IgD-negative memory B cell (primary cell): ENCODE measurements at regions not wholly inside any gene's neighbourhood (a gene's known extent, or its start where the extent isn't known, plus 50 kb on each side); places are given as distances from the start of the nearest gene placed in this dataset.

Experiments used
- H3K27ac Mint-ChIP-seq, 3 donors: one replicate each; pipeline ENCODE4 v1.8.0; 2020 to 2022; ENCODE audit warnings: mild to moderate bottlenecking in 3 of 3, mixed read lengths in 3 of 3, moderate library complexity in 1 of 3
- H3K27me3 Mint-ChIP-seq: one replicate; pipeline ENCODE4 v1.8.0; 2021; ENCODE audit warnings: mixed read lengths
- H3K36me3 Mint-ChIP-seq: one replicate; pipeline ENCODE4 v1.8.0; 2020; ENCODE audit warnings: mild to moderate bottlenecking, mixed read lengths
- H3K4me1 Mint-ChIP-seq, 3 donors: one replicate each; pipeline ENCODE4 v1.8.0; 2020 to 2022; ENCODE audit warnings: mixed read lengths in 3 of 3, mild to moderate bottlenecking in 1 of 3
- H3K4me3 Mint-ChIP-seq, 4 donors: one replicate each; pipeline ENCODE4 v1.8.0; 2020 to 2022; ENCODE audit warnings: mild to moderate bottlenecking in 4 of 4, mixed read lengths in 4 of 4, moderate library complexity in 3 of 4
- H3K9me3 Mint-ChIP-seq, 3 donors: one replicate each; pipeline ENCODE4 v1.8.0; 2020 to 2021; ENCODE audit warnings: mixed read lengths in 3 of 3, mild to moderate bottlenecking in 1 of 3

DNA sequence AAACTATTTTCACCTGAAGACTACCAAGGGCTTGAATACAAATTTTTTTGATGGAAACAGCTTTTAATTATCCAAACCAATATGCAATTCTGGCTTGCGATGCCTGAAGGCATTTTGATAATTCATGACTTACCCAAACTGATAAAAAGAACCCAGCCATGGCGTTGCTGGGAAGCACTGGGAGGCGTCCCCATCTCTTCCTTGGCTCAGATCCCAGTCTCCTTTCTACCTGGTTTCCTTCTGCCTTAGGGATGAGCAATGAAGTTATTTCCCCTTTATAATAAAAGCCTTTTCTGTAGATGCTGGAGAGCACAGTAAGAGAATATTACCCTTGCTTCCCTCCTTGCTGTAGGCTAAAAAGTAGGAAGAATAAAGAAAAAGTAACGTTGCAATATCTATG, 129.1 kb upstream of the ANK3 start:
- Mint-ChIP-seq H3K36me3 (peaks cover 5% of the 10 kb centered on the region), H3K9me3 (peaks cover 0 to 4% (median 3%) of the 10 kb centered on the region in 3 donors), H3K27ac (no peak overlapping the region), H3K4me1 (peaks cover 10 to 19% (median 17%) of the 10 kb centered on the region in 3 donors), H3K4me3 (no peak overlapping the region), H3K27me3 (no peaks in the 10 kb centered on the region)

DNA sequence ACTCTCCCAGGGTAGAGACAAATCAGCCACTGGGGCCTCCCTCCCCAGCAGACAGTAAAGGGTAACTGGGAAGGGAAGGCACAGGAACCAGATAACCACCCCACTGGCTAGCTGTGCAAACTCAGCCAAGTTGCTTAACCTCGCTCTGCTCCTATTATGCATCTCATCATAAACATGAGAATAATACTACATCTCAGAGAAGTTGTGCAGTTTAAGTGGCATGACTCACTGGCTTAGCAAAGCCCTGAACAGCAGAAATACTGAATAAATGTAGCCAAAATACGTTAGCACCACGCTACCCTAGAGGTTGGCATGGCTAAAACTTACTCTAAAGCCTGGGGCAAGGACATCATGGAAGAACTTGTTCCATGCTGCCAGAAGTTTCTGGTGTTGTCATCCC, 128.1 kb upstream of the ANK3 start:
- H3K9me3 Mint-ChIP-seq, result peaks cover 0 to 3% (median 2%) of the 10 kb centered on the region in 3 donors
- no peaks in the 10 kb centered on the region for H3K27me3 Mint-ChIP-seq
- no peak overlapping the region for H3K4me3 Mint-ChIP-seq
- no peak overlapping the region for H3K27ac Mint-ChIP-seq
- peaks cover 16 to 26% (median 23%) of the 10 kb centered on the region in 3 donors for H3K4me1 Mint-ChIP-seq
- peaks cover 5% of the 10 kb centered on the region for H3K36me3 Mint-ChIP-seq

- Mint-ChIP-seq H3K4me3 (peak overlapping the region in 1 of 4 donors; percentile 2), H3K27me3 (no peaks in the 10 kb centered on the region), H3K36me3 (no peaks in the 10 kb centered on the region), H3K4me1 (peaks cover 18 to 34% (median 33%) of the 10 kb centered on the region in 3 donors), H3K9me3 (no peaks in the 10 kb centered on the region), H3K27ac (no peak overlapping the region)
Measured at GRCh38 chr10:60513281-60513680, 123.6 kb upstream of the ANK3 start.

DNA sequence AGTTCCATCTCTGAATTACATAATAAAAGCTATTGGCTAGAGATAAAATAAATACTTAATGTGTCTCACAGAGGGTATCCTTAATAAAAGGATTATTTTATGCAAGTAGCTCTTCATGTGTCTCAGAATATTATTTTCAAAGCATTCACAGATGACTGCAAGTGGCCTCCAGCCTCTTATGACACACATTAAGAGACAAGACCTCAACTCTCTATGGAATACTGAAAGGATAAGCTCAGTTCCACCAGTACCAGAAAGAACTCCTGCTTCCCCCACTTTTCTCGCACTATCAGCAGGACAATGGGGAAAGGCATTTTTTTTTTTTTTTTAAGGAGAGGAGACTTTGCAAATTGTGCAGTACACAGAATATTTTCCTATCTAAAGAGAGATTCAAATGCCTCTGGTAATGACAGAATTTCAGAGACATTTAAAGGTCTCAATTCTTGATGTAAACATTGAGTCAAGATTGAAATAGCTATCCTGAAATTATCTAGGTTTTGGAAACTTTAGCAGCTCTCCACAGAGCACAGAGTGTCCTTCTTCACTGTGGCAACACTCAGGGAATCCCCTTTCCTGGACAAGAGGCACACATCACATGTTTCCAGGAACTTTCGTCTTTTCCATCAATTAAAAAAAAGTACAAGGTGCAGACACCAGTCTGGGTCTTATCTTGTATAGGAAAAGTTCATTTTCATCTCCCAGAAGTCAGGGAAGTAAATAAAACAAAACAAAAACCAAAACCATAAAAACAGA, 122.0 kb upstream of the ANK3 start:
- no peaks in the 10 kb centered on the region for H3K9me3 Mint-ChIP-seq
- no peaks in the 10 kb centered on the region for H3K36me3 Mint-ChIP-seq
- no peak overlapping the region for H3K27ac Mint-ChIP-seq
- no peak overlapping the region for H3K4me3 Mint-ChIP-seq
- H3K4me1 Mint-ChIP-seq, result peaks cover 18 to 37% (median 37%) of the 10 kb centered on the region in 3 donors
- H3K27me3 Mint-ChIP-seq, result no peaks in the 10 kb centered on the region

DNA sequence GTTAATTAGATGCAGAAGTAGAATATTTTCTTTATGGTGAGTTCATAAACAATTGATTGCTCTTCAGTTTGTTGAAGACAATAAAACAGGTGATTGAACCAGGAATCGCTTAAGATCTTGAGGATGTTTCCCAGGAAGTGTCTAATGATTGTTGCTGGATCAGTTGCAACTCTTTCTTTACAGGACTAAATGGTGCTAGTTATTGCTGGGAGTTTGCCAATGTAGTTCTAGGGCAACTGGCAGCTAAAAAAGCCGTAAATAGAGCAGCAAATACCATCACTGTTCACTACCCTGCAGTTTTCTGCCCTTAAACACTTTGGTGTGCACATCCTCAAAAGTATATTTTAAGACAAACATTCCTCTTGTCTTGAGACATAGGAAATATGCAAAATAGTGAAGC, 119.2 kb upstream of the ANK3 start:
- no peaks in the 10 kb centered on the region for H3K36me3 Mint-ChIP-seq
- no peaks in the 10 kb centered on the region for H3K9me3 Mint-ChIP-seq
- H3K27ac Mint-ChIP-seq, result no peak overlapping the region
- no peak overlapping the region for H3K4me3 Mint-ChIP-seq
- peaks cover 17 to 29% (median 29%) of the 10 kb centered on the region in 3 donors for H3K4me1 Mint-ChIP-seq
- no peaks in the 10 kb centered on the region for H3K27me3 Mint-ChIP-seq

DNA sequence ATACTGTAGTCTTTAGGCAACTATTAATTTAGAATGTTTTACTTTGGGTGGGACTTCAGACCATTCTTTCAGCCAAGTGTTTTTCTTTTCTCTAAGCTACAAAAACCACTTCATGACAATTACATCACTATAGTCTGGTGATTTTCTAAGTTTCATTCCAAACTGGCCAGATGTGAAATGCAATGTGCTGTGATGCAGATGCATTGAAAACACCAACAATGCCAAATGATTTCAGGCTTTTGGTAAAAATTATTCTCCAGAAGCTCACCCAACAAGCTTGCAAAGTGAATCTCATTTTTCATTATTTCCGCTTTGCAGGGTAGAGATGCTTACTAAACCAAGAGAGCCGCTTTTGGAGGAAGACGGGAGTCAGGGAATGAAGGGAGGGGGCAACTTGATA, 118.4 kb upstream of the ANK3 start:
- peaks cover 11 to 29% (median 22%) of the 10 kb centered on the region in 3 donors for H3K4me1 Mint-ChIP-seq
- H3K4me3 Mint-ChIP-seq, result no peak overlapping the region
- no peak overlapping the region for H3K27ac Mint-ChIP-seq
- H3K27me3 Mint-ChIP-seq, result no peaks in the 10 kb centered on the region
- no peaks in the 10 kb centered on the region for H3K9me3 Mint-ChIP-seq
- H3K36me3 Mint-ChIP-seq, result no peaks in the 10 kb centered on the region

- no peak overlapping the region for H3K4me3 Mint-ChIP-seq
- no peaks in the 10 kb centered on the region for H3K27me3 Mint-ChIP-seq
- no peaks in the 10 kb centered on the region for H3K36me3 Mint-ChIP-seq
- peaks cover 9 to 14% (median 9%) of the 10 kb centered on the region in 3 donors for H3K4me1 Mint-ChIP-seq
- no peaks in the 10 kb centered on the region for H3K9me3 Mint-ChIP-seq
- H3K27ac Mint-ChIP-seq, result no peak overlapping the region
Measured at GRCh38 chr10:60502621-60503020, 112.9 kb upstream of the ANK3 start.

GRCh38 chr10:60498985-60499384, 109.3 kb upstream of the ANK3 start:
- H3K4me1 Mint-ChIP-seq, result peaks cover 0 to 7% (median 2%) of the 10 kb centered on the region in 3 donors
- no peaks in the 10 kb centered on the region for H3K36me3 Mint-ChIP-seq
- peak overlapping the region in 1 of 3 donors; percentile 29 for H3K27ac Mint-ChIP-seq
- no peak overlapping the region for H3K4me3 Mint-ChIP-seq
- H3K27me3 Mint-ChIP-seq, result no peaks in the 10 kb centered on the region
- no peaks in the 10 kb centered on the region for H3K9me3 Mint-ChIP-seq

- Mint-ChIP-seq H3K9me3 (no peaks in the 10 kb centered on the region), H3K27me3 (no peaks in the 10 kb centered on the region), H3K27ac (no peak overlapping the region), H3K36me3 (no peaks in the 10 kb centered on the region), H3K4me1 (peaks cover 0 to 1% (median 0%) of the 10 kb centered on the region in 3 donors), H3K4me3 (no peak overlapping the region)
Measured at GRCh38 chr10:60497364-60497763, 107.7 kb upstream of the ANK3 start.

DNA sequence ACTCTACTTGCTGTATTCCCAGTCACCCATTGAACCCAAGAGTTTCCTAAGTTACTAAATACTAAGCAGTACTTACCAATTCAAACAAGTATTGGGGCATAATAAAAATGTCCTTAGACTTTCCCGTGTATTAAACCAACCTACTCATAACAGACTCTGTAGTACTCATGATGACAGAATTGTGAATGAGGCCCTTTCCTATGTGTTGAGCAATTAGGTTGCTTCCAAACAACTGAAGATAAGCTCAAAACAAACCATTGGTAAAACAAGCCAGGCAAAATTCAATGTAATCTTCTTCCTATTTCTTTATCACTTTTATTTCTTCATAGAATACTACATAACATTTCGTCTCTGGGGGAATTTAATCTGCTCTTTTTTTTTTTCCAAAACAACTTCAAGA, 106.5 kb upstream of the ANK3 start:
- Mint-ChIP-seq H3K4me3 (no peak overlapping the region), H3K4me1 (peaks cover 0 to 3% (median 0%) of the 10 kb centered on the region in 3 donors), H3K27me3 (no peaks in the 10 kb centered on the region), H3K27ac (no peak overlapping the region), H3K36me3 (no peaks in the 10 kb centered on the region), H3K9me3 (no peaks in the 10 kb centered on the region)

GRCh38 chr10:60495338-60496055, 105.8 kb upstream of the ANK3 start:
- Mint-ChIP-seq H3K27ac (no peak overlapping the region), H3K36me3 (no peaks in the 10 kb centered on the region), H3K4me1 (peaks cover 0 to 3% (median 0%) of the 10 kb centered on the region in 3 donors), H3K9me3 (no peaks in the 10 kb centered on the region), H3K4me3 (no peak overlapping the region), H3K27me3 (no peaks in the 10 kb centered on the region)

- Mint-ChIP-seq H3K27me3 (no peaks in the 10 kb centered on the region), H3K36me3 (peaks cover 2% of the 10 kb centered on the region), H3K4me1 (peaks cover 0 to 7% (median 1%) of the 10 kb centered on the region in 3 donors), H3K27ac (no peak overlapping the region), H3K9me3 (no peaks in the 10 kb centered on the region), H3K4me3 (no peak overlapping the region)
Measured at GRCh38 chr10:60494774-60495173, 105.1 kb upstream of the ANK3 start.

DNA sequence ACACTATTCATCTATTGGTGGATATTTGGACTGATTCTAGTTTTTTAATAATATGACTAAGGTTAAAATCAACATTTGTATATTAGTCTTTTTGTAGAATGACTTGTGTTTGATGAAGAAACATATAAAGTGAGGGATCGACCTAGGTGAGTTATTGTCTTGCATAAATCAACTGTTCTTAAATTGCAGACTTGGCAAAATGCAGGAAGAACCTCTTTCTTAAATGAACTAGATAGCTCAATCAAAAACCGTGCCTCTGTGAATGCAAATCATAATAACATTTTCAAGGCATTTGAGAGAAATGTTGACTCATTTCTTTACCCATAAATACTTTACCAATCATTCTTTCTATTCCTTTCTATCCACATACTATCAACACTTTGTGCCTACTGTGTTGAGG, 101.5 kb upstream of the ANK3 start:
- H3K27me3 Mint-ChIP-seq, result no peaks in the 10 kb centered on the region
- no peak overlapping the region for H3K4me3 Mint-ChIP-seq
- no peaks in the 10 kb centered on the region for H3K9me3 Mint-ChIP-seq

DNA sequence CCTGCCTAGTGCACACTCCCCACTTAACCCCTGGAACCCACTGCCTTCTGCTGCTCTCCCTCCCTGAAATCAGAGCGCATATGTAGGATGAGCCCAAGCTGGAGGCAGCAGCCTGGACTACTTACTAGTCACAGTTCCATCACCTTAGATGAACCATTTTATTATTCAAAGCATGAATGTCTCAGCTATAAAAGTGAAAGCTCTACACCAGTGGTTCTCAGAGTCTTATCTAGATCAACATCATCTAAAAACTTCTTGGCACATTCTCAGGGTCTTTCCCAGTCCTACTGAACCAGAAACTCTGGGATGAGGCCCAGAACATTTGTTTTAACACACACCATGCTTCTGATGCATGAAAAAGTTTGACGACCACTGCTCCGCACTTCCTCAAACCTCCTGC, 100.3 kb upstream of the ANK3 start:
- H3K27me3 Mint-ChIP-seq, result no peaks in the 10 kb centered on the region
- H3K27ac Mint-ChIP-seq, result no peak overlapping the region
- H3K9me3 Mint-ChIP-seq, result no peaks in the 10 kb centered on the region
- H3K4me3 Mint-ChIP-seq, result no peak overlapping the region
- peaks cover 8% of the 10 kb centered on the region for H3K36me3 Mint-ChIP-seq
- peaks cover 0 to 7% (median 3%) of the 10 kb centered on the region in 3 donors for H3K4me1 Mint-ChIP-seq

More for the DNA sequence above, 101.5 kb upstream of the ANK3 start:
- Mint-ChIP-seq H3K36me3 (peaks cover 4% of the 10 kb centered on the region), H3K4me1 (peaks cover 0 to 7% (median 1%) of the 10 kb centered on the region in 3 donors), H3K27ac (no peak overlapping the region)

DNA sequence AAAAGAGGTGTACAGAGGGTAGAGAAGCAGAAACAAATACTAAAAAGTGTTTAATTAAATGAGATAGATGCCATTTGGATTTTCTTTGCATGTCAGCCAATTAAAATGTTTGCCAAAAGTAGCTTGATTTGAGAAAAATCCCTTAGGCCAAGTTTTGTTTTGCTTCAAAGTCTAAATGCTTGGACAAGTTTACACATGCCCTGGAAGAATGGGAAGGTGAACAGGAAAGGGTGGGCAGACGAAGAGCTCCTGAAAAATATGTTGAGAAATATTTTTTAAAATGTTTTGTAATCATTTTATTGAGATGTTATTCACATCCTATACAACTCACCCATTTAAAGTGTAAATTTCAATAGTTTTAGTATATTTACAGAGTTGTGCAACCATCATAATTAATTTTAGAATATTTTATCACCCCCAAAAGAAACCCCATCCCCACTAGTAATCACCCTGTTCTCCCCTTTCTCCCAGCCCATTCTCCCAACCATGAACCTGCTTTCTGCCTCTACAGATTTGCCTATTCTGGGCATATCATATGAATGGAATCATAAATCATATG, 98.5 kb upstream of the ANK3 start:
- peaks cover 0 to 7% (median 3%) of the 10 kb centered on the region in 3 donors for H3K4me1 Mint-ChIP-seq
- H3K36me3 Mint-ChIP-seq, result peaks cover 8% of the 10 kb centered on the region
- H3K9me3 Mint-ChIP-seq, result no peaks in the 10 kb centered on the region
- no peak overlapping the region for H3K27ac Mint-ChIP-seq
- H3K4me3 Mint-ChIP-seq, result no peak overlapping the region
- no peaks in the 10 kb centered on the region for H3K27me3 Mint-ChIP-seq
